Fibroblast of lung (primary cell): ENCODE measurements at regions not wholly inside any gene's neighbourhood (a gene's known extent, or its start where the extent isn't known, plus 50 kb on each side); places are given as distances from the start of the nearest gene placed in this dataset.

ENCODE experiments used
- CTCF ChIP-seq, 2 donors: IDR thresholded peaks in 1 of 2; conservative IDR thresholded peaks in 1 of 2; 1 replicate in 1 of 2; 2 replicates in 1 of 2; pipeline ENCODE4 v1.5.1; 2011 to 2012; ENCODE audit warnings: low read length in 2 of 2, control low read depth in 1 of 2, inconsistent platforms in 1 of 2, low read depth in 1 of 2, mild to moderate bottlenecking in 1 of 2
- EZH2 ChIP-seq: IDR thresholded peaks from 2 replicates; pipeline ENCODE4 v1.5.1; 2012; ENCODE audit warnings: low read length, control low read depth, mild to moderate bottlenecking; ENCODE audit errors: missing control alignments

- no peak for TF ChIP-seq CTCF (conservative IDR thresholded peaks at IDR 0.05 in 1 of 2, IDR thresholded peaks at IDR 0.05 in 1 of 2; ENCODE audit: low read depth in 1 of 2, low read length in 2 of 2)
- TF ChIP-seq EZH2: no peak
These were observed 541.1 kb downstream of the RAB28 start for GRCh38 chr4:12943069-12943468.
